GM21526 (cell line): ENCODE measurements at regions not wholly inside any gene's neighbourhood (a gene's known extent, or its start where the extent isn't known, plus 50 kb on each side); places are given as distances from the start of the nearest gene placed in this dataset.
"Not testable (repeated sequence)": the region's sequence is repeated elsewhere in the genome, so short reads cannot be mapped to it uniquely, and the experiment has no call there.

Source experiments
- ATAC-seq: cut with Tn5 transposase; IDR thresholded peaks from one replicate; pipeline ENCODE4 v1.9.1; 2021; ENCODE audit warnings: moderate library complexity; ENCODE audit not compliant: unreplicated experiment, low FRiP score

DNA sequence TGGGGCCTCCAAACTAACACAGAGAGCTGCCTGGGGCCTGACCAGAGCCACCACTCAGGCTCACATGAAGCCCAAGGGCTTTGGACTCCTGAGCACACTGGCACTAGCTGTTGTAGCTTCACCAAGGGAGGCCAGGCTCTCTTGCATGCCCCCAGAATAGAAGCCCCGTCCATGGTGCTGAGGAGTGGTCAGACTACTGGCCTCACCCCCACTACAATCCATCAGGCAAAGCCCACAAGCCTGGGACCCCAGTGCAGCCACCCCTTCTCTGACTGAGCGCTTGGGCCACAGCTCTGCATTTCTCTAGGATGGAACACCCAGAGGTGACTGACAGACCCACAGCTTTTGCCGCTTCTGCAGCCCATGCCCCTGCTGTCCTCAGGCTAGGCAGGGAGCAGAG lies 180.8 kb downstream of the PYDC2 start:
- no peak for ATAC-seq

DNA sequence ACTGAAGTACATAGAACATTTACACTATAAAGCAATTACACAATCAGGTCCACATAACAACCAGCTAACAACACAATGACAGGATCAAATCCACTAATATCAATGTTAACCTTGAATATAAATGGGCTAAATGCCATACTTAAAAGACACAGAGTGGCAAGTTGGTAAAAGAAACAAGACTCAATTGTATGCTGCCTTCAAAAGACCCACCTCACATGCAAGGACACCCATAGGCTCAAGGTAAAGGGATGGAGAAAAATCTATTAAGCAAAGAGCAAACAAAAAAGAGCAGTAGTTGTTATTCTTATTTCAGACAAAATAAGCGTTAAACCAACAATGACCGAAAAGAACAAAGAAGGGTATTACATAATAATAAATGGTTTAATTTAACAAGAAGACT lies 183.3 kb downstream of the PYDC2 start:
- ATAC-seq: no peak

DNA sequence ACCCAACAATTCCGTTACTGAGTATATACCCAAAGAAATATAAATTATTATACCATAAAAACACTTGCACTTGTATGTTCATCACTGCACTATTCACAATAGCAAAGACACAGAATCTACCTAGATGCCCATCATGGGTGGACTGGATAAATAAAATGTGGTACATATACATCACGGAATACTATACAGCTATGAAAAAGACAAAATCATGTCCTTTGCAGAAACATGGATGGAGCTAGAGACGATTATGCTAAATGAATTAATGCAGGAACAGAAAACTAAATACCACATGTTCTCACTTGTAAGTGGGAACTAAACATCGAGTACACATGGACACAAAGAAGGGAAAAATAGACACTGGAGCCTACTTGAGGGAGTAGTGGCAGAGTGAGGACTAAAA lies 185.3 kb downstream of the PYDC2 start:
- no peak for ATAC-seq

- no peak for ATAC-seq
Observed at GRCh38 chr3:191648787-191649186, 187.8 kb downstream of the PYDC2 start.

- ATAC-seq: no peak
Observed at GRCh38 chr3:191649626-191650025, 188.7 kb downstream of the PYDC2 start.

DNA sequence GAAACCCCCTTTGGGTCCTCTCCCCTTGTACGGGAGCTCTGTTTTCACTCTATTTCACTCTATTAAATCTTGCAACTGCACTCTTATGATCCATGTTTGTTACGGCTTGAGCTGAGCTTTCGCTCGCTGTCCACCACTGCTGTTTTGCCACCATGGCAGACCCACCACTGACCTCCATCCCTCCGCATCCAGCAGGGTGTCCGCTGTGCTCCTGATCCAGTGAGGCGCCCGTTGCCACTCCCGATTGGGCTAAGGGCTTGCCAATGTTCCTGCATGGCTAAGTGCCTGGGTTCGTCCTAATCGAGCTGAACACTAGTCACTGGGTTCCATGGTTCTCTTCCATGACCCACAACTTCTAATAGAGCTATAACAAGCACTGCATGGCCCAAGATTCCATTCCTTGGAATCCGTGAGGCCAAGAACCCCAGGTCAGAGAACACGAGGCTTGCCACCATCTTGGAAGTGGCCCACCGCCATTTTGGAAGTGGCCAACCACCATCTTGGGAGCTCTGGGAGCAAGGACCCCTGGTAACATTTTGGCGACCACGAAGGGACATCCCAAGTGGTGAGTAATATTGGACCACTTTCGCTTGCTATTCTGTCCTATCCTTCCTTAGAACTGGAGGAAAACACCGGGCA lies 197.9 kb downstream of the PYDC2 start:
- not testable (repeated sequence) for ATAC-seq

DNA sequence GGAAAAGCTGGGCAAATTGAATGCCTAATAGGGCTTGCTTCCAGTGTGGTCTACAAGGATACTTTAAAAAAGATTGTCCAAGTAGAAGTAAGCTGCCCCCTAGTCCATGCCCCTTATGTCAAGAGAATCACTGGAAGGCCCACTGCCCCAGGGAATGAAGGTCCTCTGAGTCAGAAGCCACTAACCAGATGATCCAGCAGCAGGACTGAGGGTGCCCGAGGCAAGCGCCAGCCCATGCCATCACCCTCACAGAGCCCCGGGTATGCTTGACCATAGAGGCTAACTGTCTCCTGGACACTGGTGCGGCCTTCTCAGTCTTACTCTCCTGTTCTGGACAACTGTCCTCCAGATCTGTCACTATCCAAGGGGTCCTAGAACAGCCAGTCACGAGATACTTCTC lies 201.2 kb downstream of the PYDC2 start:
- ATAC-seq: not testable (repeated sequence)

- no peak for ATAC-seq
Observed at GRCh38 chr3:191680989-191681597, 220.1 kb downstream of the PYDC2 start.

DNA sequence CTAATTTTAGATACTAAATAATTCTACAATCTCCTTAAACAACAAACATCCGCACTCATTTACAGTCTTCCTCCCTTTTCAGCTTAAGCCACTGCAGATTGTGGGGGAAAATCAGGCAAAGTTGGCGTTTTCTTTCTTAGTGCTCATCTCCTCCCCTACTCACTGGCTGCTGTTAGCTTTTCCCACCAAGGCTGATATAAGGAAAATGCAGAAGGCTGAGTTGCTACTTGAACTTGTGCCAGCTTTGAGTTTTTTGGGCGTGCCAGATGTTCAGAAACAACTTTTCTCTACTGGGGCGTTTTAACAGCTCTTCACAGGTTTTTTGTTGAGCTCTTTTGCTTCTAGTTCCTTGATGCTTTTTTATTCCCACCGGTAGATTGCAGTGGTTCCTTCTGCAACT lies 222.0 kb downstream of the PYDC2 start:
- ATAC-seq: no peak

DNA sequence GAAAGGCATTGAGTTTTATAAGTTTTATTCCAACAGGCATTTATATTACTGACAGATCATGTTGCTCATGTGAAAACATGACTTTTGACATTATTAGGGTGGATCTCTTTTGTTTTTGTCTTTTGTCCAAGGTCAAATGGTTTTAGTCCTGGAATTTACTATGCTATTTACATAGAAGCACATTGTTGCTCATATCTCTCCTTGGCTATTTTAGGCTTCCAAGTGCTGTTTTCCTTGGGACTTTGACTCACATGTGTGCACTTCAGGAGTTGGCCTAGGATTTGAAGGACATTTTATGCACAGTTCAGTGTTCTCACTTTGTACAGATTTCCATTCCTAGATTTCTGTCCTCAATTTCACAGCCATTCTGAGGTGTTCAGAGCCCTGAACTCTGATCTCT lies 225.7 kb downstream of the PYDC2 start:
- ATAC-seq: no peak

DNA sequence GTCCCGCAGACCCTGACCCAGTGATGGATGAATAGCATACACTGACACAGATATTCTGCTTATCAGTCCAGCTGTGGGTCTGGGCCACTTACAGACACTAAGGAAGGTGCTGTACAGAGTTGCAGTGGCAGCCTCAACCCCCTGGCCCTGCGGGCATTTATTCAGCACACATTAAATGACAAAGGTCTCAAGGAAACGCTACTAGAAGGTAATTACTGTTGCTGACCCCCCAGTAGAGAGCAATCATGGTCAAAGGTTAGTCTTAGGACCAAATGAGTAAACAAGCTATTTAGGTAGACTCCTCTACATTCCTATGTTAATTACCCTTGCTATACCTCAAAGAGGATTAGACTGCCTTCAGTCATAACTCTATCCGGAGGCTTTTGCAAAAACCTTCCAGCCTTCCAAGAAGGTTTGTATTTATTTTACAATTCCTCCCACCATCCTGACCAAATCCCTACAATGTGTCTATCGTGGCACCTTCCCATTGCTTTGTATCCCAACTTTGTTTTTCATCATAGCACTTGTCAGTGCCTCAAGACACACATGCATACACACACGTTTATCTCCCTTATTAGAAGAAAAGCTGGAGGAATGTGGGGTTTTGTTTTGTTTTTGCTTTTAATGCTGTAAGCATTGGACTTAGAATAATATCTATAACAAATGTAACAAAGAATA lies 227.9 kb downstream of the PYDC2 start:
- no peak for ATAC-seq

DNA sequence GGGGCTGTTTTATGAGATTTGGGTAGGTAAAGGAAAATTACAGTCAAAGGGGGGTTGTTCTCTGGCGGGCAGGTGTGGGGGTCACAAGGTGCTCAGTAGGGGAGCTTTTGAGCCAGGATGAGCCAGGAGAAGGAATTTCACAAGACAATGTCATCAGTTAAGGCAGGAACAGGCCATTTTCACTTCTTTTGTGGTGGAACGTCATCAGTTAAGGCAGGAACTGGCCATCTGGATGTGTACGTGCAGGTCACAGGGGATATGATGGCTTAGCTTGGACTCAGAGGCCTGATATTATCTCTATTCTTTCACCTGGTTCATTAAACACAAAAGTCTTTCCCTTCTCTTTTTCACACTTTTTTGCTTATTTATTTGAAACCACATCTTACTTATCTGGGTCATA lies 230.2 kb downstream of the PYDC2 start:
- ATAC-seq: not testable (repeated sequence)

- no peak for ATAC-seq
Observed at GRCh38 chr3:191695131-191695814, 234.3 kb downstream of the PYDC2 start.

DNA sequence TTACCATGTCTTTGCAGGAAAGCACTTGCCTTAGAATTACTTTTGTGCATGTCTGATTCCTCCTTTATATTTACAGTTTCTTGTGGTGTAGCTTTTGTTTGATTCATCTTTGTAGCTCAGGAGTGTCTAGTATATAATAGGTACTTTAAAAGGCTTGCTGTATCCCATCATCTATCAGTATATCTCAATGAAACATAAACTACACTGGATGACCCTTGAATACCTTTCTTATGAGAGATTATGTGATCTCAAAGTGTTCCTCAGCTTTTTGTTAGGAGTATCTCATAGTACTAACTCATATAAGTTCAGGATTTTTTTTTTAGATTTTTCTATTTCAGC lies 234.8 kb downstream of the PYDC2 start:
- ATAC-seq: no peak

- no peak for ATAC-seq
Observed at GRCh38 chr3:191696348-191696747, 235.4 kb downstream of the PYDC2 start.

DNA sequence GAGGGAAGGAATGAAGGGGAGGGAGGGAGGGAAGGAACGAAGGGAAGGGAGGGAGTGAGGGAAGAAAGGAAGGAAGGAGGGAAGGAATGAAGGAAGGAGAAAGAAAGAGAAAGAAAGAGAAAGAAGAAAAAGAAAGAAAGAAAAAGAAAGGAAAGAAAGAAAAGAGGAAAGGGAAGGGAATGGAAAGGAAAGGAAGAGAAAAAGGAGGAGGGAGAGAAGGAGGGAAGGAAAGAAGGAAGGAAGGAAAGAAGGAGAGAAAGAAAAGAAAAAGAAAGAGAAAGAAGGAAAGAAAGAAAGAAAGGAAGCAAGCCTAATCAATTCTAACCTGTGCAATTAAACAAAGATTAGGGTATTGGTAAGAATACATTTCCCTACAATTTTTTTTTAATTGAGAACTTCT lies 238.6 kb downstream of the PYDC2 start:
- ATAC-seq: no peak

DNA sequence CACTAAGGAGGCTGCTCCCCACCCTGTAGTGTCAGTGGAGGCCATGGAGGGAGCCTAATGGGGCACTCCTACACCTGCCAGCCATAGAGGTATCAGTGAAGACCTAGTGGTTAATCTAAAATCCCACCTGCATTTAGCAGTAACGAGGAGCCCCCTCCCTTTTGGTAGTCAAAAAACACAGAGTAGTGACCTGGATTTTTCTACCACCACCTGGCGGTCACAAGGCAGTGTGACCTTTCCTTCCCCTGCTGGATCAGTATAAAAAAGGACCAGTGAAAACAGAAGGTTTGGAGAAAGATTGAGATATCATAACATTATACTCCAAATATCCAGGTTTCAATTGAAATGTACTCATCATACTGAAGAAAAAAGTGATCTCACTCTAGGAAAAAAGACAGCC lies 241.2 kb downstream of the PYDC2 start:
- ATAC-seq: no peak

- no peak for ATAC-seq
Observed at GRCh38 chr3:191707817-191708216, 246.9 kb downstream of the PYDC2 start.

GRCh38 chr3:191715585-191715984 lies 254.6 kb downstream of the PYDC2 start:
- ATAC-seq: no peak

GRCh38 chr3:191721390-191721861 lies 260.5 kb downstream of the PYDC2 start:
- no peak for ATAC-seq

DNA sequence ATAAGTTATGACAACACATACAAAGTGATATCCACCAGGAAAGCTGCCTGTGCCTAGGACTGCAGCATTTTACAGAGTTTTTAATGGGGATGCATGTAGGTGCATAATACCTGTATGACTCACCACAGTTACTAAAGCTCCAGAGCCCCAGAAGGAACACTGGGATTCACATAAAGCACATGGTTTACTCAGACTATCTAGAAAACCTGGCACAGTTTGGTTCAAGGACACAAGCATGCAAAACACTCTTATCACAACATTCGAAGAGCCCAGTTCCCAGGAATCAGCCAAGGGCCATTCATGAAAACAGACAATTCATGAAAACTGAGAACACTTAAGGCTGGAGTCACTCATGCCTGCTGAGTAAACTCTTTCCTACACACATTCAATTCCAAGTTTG lies 261.0 kb downstream of the PYDC2 start:
- ATAC-seq: no peak
